ENCODE measurements at regions not wholly inside any gene's neighbourhood (a gene's known extent, or its start where the extent isn't known, plus 50 kb on each side); places are given as distances from the start of the nearest gene placed in this dataset.

DNA sequence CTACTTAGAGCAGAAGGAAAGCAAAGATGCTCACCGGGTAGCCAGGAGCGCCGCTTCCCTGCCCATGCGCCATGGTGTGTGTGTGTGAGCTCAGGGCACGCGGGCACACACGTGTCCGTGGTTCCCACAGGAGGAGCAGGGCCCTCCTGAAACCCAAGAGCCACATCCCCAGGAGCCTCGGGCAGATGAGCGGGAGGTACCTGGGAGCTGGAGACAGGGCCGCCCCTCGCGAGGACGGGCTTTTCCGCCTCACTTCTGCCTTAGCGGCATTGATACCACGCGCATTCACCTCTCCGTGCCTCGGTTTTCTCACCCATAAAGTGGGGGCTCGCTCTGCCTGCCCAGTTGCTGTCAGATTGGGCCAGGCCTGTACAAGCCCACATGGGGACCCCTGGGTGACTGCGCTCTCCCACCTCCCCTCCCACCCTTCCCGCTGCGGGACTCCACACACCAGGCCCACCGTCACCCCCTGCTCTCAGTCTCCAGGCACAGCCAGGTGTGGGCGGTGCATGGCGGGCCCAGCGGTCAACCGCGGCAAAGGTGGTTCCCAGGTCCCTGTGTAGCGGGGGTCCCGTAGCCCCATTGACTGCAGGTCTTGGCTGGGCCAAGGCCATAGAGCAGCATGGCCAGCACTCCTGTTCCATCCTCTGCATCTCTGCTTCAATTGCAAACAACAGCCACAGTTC is 66.3 kb downstream of the SIK1 start:
- no peak overlapping the region for H3K4me3 ChIP-seq (replicated peaks in 1 of 2; ENCODE audit: low read depth in 2 of 2, low read length in 2 of 2)

DNA sequence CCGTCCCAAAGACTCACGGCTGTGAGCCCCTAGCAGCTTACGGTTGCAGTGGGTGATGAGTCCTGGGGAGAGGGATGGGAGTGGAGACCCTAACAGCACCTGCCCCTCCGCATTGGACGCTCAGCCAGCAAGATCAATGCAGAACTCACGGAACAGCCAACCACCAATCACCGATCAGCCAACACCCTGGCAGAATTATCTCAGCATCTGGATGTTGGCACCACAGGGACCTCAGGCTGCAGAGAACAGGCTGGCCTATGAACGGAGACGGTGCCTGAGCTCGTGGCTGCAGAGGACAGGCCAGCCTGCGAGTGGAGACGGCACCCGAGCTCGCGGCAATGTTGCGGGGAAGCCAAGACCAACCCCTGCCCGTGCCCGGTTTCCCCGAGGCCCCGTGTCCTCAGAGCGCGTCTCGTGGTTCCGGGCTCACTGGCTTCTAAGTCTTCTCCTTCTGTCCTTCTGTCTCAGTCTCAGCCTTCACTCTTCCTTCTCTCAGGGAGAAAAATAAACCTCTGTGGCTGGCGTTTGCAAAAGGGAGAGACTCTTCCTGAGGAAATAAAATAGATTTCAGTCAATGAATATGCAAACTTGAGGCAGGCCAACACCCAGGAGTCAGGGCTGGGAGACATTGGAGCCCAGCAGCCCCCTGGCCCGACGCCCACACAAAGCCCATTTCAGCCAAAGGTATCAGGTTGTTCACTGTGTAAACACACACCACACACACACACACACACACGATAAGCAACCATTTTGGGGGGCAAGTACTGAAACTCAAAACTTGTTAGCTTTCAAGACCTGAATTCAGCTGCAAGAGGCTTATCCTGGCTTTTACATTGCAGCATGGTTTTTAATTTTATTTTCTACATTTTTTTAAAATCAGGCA is 67.8 kb downstream of the SIK1 start:
- TF ChIP-seq CTCF (IDR thresholded peaks at IDR 0.05; ENCODE audit: low read depth, low read length) = no peak
- no peak overlapping the region for H3K4me3 ChIP-seq (replicated peaks in 1 of 2; ENCODE audit: low read depth in 2 of 2, low read length in 2 of 2)
- DNase-seq (ENCODE audit: low read depth in 2 of 2) = no peak

More for the DNA sequence above, 66.3 kb downstream of the SIK1 start:
- no peak for TF ChIP-seq CTCF (IDR thresholded peaks at IDR 0.05; ENCODE audit: low read depth, low read length)
- DNase-seq (ENCODE audit: low read depth in 2 of 2) = no peak

DNA sequence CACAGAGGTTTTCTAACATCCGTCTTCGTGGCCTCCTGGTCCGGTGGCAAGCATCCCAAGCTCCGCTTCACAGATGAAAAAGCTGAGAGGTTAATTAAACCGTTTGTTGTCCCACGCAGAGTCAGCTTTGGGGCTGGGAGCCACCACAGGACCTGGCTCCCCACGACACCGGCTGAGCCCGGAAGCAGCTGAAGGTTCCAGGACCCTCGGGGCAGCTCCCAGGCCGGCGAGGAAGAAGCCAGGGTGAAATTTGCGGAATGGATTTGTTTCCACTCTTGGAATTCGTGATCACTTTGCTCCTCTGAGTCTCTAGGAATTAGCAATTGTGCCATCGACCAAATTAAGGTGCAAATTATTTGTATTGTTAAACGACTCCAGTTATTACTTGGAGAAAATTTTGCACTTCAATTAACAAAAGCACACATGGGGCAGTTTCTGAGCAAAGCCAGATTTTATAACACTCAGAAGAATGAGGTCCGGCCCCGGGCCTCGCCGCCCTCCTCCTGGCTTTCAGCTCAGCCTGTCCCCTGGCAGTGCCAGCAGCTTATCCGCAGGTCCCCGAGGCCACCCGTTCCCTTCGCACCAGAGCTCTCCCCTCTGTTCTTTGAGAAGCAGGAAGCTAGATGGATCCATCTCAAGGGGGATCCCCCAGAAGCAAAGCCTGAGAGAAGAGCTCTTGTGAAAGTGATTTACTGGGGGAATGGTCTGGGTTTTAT is 69.1 kb downstream of the SIK1 start:
- no peak for TF ChIP-seq CTCF (IDR thresholded peaks at IDR 0.05; ENCODE audit: low read depth, low read length)
- DNase-seq (ENCODE audit: low read depth in 2 of 2) = no peak
- H3K4me3 ChIP-seq (replicated peaks in 1 of 2; ENCODE audit: low read depth in 2 of 2, low read length in 2 of 2) = no peak overlapping the region

GRCh38 chr21:43355925-43356289 is 71.0 kb downstream of the SIK1 start:
- TF ChIP-seq CTCF (IDR thresholded peaks at IDR 0.05; ENCODE audit: low read depth, low read length) = no peak
- no peak for DNase-seq (ENCODE audit: low read depth in 2 of 2)
- no peak overlapping the region for H3K4me3 ChIP-seq (replicated peaks in 1 of 2; ENCODE audit: low read depth in 2 of 2, low read length in 2 of 2)

- H3K4me3 ChIP-seq (replicated peaks in 1 of 2; ENCODE audit: low read depth in 2 of 2, low read length in 2 of 2) = no peak overlapping the region
- DNase-seq (ENCODE audit: low read depth in 2 of 2) = no peak
- TF ChIP-seq CTCF (IDR thresholded peaks at IDR 0.05; ENCODE audit: low read depth, low read length) = no peak
Measured at GRCh38 chr21:43355266-43355924, 71.5 kb downstream of the SIK1 start.

GRCh38 chr21:43354666-43355065 is 72.3 kb downstream of the SIK1 start:
- no peak overlapping the region for H3K4me3 ChIP-seq (replicated peaks in 1 of 2; ENCODE audit: low read depth in 2 of 2, low read length in 2 of 2)
- DNase-seq (ENCODE audit: low read depth in 2 of 2) = no peak
- no peak for TF ChIP-seq CTCF (IDR thresholded peaks at IDR 0.05; ENCODE audit: low read depth, low read length)
